WTC11 (cell line): ENCODE measurements at regions not wholly inside any gene's neighbourhood (a gene's known extent, or its start where the extent isn't known, plus 50 kb on each side); places are given as distances from the start of the nearest gene placed in this dataset.

ENCODE experiments used
- ATAC-seq: fragments of 200-7000 bp; cut with Tn5 transposase; 2 replicates; pipeline ENCODE4 v1.10.0; 2021; ENCODE audit warnings: mild to moderate bottlenecking, moderate library complexity
- CTCF ChIA-PET: fragments of 300-600 bp; sonication (Branson Sonifier 250); formaldehyde crosslinking; loops from one replicate; lab custom pipeline; 2021; ENCODE audit warnings: antibody characterized with exemption; lab: Charles Lee
- POLR2A ChIA-PET: fragments of 350-600 bp; sonication (Branson Sonifier 250); formaldehyde crosslinking; loops from one replicate; lab custom pipeline; 2021; ENCODE audit warnings: antibody characterized with exemption; lab: Charles Lee
- DNase-seq: peaks from one replicate; pipeline ENCODE4 v3.0.0; 2021; ENCODE audit warnings: low spot score
- H3K27ac Mint-ChIP-seq: 2 replicates; pipeline ENCODE4 v1.8.0; 2021; ENCODE audit warnings: mixed read lengths
- H3K27me3 Mint-ChIP-seq: 2 replicates; pipeline ENCODE4 v1.8.0; 2021; ENCODE audit warnings: low read depth, mild to moderate bottlenecking, moderate library complexity, mixed read lengths
- H3K36me3 Mint-ChIP-seq: 2 replicates; pipeline ENCODE4 v1.8.0; 2021; ENCODE audit warnings: mixed read lengths
- H3K4me1 Mint-ChIP-seq: 2 replicates; pipeline ENCODE4 v1.8.0; 2022; ENCODE audit warnings: mixed read lengths
- H3K4me3 Mint-ChIP-seq: 2 replicates; pipeline ENCODE4 v1.8.0; 2021; ENCODE audit warnings: mild to moderate bottlenecking, moderate library complexity, mixed read lengths
- H3K9me3 Mint-ChIP-seq: 2 replicates; pipeline ENCODE4 v1.8.0; 2021; ENCODE audit warnings: mixed read lengths
- ARID4B ChIP-seq: sonication (generic); formaldehyde crosslinking; IDR thresholded peaks from 2 replicates; pipeline ENCODE4 v1.8.0; 2023; ENCODE audit warnings: missing genetic modification reagents, mild to moderate bottlenecking, borderline replicate concordance
- E2F1 ChIP-seq: sonication (generic); formaldehyde crosslinking; IDR thresholded peaks from 2 replicates; pipeline ENCODE4 v1.8.0; 2022; ENCODE audit warnings: mild to moderate bottlenecking, missing genetic modification reagents
- ELF4 ChIP-seq: sonication (generic); formaldehyde crosslinking; IDR thresholded peaks from 2 replicates; pipeline ENCODE4 v1.8.1; 2022; ENCODE audit warnings: low read depth, mild to moderate bottlenecking, moderate library complexity, missing genetic modification reagents
- FOXJ3 ChIP-seq: sonication (generic); formaldehyde crosslinking; IDR thresholded peaks from 2 replicates; pipeline ENCODE4 v1.9.0; 2021; ENCODE audit warnings: missing genetic modification reagents, mild to moderate bottlenecking, borderline replicate concordance
- IRF1 ChIP-seq: sonication (generic); formaldehyde crosslinking; IDR thresholded peaks from 2 replicates; pipeline ENCODE4 v1.8.0; 2023; ENCODE audit warnings: missing genetic modification reagents
- JAZF1 ChIP-seq: fragments of 250-450 bp; sonication (Bioruptor Pico); IDR thresholded peaks from 2 replicates; pipeline ENCODE4 v1.9.0; 2021; ENCODE audit warnings: moderate library complexity, mild to moderate bottlenecking, inconsistent platforms
- MLX ChIP-seq: sonication (generic); formaldehyde crosslinking; IDR thresholded peaks from 2 replicates; pipeline ENCODE4 v1.8.1; 2023; ENCODE audit warnings: mild to moderate bottlenecking, missing genetic modification reagents, moderate library complexity
- PRDM15 ChIP-seq: sonication (generic); formaldehyde crosslinking; IDR thresholded peaks from 2 replicates; pipeline ENCODE4 v1.8.0; 2022; ENCODE audit warnings: missing genetic modification reagents
- RORB ChIP-seq: fragments of 250-450 bp; sonication (Bioruptor Pico); IDR thresholded peaks from 2 replicates; pipeline ENCODE4 v1.9.0; 2021; ENCODE audit warnings: mild to moderate bottlenecking
- SOX15 ChIP-seq: fragments of 250-450 bp; sonication (Bioruptor Pico); IDR thresholded peaks from 2 replicates; pipeline ENCODE4 v1.9.0; 2021; ENCODE audit warnings: mild to moderate bottlenecking
- STAT6 ChIP-seq: sonication (generic); formaldehyde crosslinking; conservative IDR thresholded peaks from 2 replicates; pipeline ENCODE4 v1.8.1; 2023; ENCODE audit warnings: mild to moderate bottlenecking, low read depth, missing genetic modification reagents, moderate library complexity
- TP53 ChIP-seq: sonication (generic); formaldehyde crosslinking; IDR thresholded peaks from 2 replicates; pipeline ENCODE4 v1.8.1; 2023; ENCODE audit warnings: mild to moderate bottlenecking, missing genetic modification reagents
- USF1 ChIP-seq: sonication (generic); formaldehyde crosslinking; IDR thresholded peaks from 2 replicates; pipeline ENCODE4 v1.8.0; 2022; ENCODE audit warnings: mild to moderate bottlenecking, missing genetic modification reagents
- USF2 ChIP-seq: sonication (generic); formaldehyde crosslinking; IDR thresholded peaks from 2 replicates; pipeline ENCODE4 v1.8.1; 2023; ENCODE audit warnings: mild to moderate bottlenecking, missing genetic modification reagents, moderate library complexity
- ZNF263 ChIP-seq: sonication (generic); formaldehyde crosslinking; IDR thresholded peaks from 2 replicates; pipeline ENCODE4 v1.8.1; 2022; ENCODE audit warnings: low read depth, mild to moderate bottlenecking, moderate library complexity, missing genetic modification reagents
- ZNF425 ChIP-seq: fragments of 250-450 bp; sonication (Bioruptor Pico); conservative IDR thresholded peaks from 2 replicates; pipeline ENCODE4 v1.9.0; 2021; ENCODE audit warnings: mild to moderate bottlenecking

- H3K27ac Mint-ChIP-seq = no peak overlapping the region
- H3K27me3 Mint-ChIP-seq = no peaks in the 10 kb centered on the region
- H3K4me1 Mint-ChIP-seq = peaks cover 19% of the 10 kb centered on the region
- TF ChIP-seq ZNF263 (CRISPR knock-in tag) (no peak), E2F1 (CRISPR knock-in tag) (no peak), STAT6 (CRISPR knock-in tag) (no peak), IRF1 (CRISPR knock-in tag) (no peak), USF2 (CRISPR knock-in tag) (no peak), ELF4 (CRISPR knock-in tag) (no peak), ZNF425 (CRISPR knock-in tag) (no peak), MLX (CRISPR knock-in tag) (no peak), ARID4B (CRISPR knock-in tag) (no peak), FOXJ3 (CRISPR knock-in tag) (no peak), PRDM15 (no peak), TP53 (no peak), JAZF1 (no peak), RORB (CRISPR knock-in tag) (no peak), USF1 (no peak), SOX15 (no peak)
- TF ChIP-seq, all 79 proteins: peak for 0
- Mint-ChIP-seq H3K4me3 (no peak overlapping the region), H3K9me3 (no peaks in the 10 kb centered on the region), H3K36me3 (no peaks in the 10 kb centered on the region)
- ATAC-seq (no peak), DNase-seq (no peak)
- ChIA-PET POLR2A (no interaction called here), CTCF (no interaction called here)
These were observed 115.7 kb upstream of the MXRA5 start for GRCh38 chrX:3462166-3462508.
